Fibroblast of the aortic adventitia (primary cell): ENCODE measurements at regions not wholly inside any gene's neighbourhood (a gene's known extent, or its start where the extent isn't known, plus 50 kb on each side); places are given as distances from the start of the nearest gene placed in this dataset.

ENCODE experiments used
- DNase-seq: peaks from one replicate; pipeline ENCODE4 v3.0.0-alpha.2; 2010; ENCODE audit warnings: low read depth
- H3K4me3 ChIP-seq: 2 replicates; pipeline ENCODE4 v1.5.1; 2011; ENCODE audit warnings: low read depth, mild to moderate bottlenecking, control low read depth, low read length, moderate library complexity
- TF ChIP-seq, protein P1 (sequence below): IDR thresholded peaks from 2 replicates; pipeline ENCODE4 v1.5.1; 2011; ENCODE audit warnings: mild to moderate bottlenecking, low read length, control low read depth, inconsistent platforms; ENCODE audit not compliant: insufficient read depth

- TF ChIP-seq, protein P1, sequence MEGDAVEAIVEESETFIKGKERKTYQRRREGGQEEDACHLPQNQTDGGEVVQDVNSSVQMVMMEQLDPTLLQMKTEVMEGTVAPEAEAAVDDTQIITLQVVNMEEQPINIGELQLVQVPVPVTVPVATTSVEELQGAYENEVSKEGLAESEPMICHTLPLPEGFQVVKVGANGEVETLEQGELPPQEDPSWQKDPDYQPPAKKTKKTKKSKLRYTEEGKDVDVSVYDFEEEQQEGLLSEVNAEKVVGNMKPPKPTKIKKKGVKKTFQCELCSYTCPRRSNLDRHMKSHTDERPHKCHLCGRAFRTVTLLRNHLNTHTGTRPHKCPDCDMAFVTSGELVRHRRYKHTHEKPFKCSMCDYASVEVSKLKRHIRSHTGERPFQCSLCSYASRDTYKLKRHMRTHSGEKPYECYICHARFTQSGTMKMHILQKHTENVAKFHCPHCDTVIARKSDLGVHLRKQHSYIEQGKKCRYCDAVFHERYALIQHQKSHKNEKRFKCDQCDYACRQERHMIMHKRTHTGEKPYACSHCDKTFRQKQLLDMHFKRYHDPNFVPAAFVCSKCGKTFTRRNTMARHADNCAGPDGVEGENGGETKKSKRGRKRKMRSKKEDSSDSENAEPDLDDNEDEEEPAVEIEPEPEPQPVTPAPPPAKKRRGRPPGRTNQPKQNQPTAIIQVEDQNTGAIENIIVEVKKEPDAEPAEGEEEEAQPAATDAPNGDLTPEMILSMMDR, result no peak
Observed at GRCh38 chr12:84643993-84644392, 268.6 kb downstream of the SLC6A15 start.

GRCh38 chr12:84641940-84642545 lies 270.6 kb downstream of the SLC6A15 start:
- no peak overlapping the region for H3K4me3 ChIP-seq
- peak; percentile 33 for DNase-seq
- TF ChIP-seq, protein P1, result no peak

More at GRCh38 chr12:84643993-84644392, 268.6 kb downstream of the SLC6A15 start:
- H3K4me3 ChIP-seq, result no peak overlapping the region
- DNase-seq, result no peak

DNA sequence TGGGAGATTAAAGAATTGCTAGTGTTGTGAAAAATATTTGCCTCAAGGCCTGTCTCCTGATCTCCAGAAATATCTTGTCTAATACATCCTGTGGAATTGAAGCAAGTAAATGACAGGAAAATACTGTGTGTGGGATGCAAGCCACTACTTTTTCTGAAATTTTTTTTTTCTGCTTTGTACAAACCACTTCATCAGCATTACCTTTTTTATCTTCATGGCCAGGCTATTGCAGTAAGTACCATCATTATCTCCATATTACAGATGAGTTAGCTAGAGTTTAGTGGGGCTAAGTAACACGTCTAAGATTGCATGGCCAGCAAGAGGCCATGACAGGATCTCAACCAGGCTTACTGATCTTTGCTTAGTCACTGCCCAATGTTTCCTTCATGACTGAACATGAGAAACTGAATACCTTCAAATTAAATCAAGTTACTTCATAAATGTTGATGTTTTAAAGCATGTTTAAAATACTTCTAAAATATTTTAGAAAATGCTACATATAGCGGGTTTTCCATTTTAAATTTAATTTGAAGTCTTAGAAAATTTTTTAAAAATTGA lies 273.7 kb downstream of the SLC6A15 start:
- TF ChIP-seq, protein P1, result no peak
- no peak for DNase-seq
- no peak overlapping the region for H3K4me3 ChIP-seq

DNA sequence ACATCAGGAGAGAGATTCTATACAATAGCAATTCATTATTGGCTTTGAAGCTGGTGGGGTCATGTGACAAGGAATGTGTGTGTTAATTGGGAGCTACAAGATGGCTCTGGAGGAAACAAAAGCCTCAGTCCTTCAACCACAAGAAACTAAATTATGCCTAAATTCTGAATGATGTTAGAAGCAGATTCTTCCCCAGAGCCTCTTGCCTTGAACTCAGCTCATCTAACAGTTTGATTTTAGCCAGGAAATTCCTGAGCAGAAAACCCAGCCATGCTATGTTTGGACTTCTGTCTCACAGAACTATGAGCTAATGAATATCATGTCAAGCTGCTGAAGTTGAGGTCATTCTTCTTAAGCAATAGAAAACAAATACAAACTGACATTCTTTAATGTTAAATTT lies 274.7 kb downstream of the SLC6A15 start:
- peak; percentile 42 for DNase-seq
- H3K4me3 ChIP-seq, result no peak overlapping the region
- TF ChIP-seq, protein P1, result no peak

DNA sequence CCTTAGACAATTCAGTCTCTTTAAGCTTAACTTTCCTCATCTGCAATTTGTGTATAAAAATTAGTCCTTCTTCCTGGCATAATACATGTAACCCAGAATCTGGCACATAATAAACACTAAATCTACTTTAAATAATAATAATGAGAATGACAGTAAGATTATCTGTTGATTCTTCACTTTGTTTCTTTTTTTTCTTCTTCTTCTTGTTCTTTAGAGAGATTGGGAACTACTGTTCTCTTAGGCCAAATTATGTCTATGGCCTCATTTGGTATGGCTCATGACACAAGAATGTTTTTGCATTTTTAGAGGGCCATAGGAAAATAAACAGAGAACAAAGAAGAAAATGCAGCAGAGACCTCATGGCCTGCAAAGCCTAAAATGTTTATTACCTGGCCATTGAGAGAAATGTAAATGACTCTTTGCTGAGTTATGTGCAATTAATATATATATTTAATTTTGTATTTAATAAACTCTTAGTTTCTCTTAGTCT lies 275.8 kb downstream of the SLC6A15 start:
- H3K4me3 ChIP-seq, result no peak overlapping the region
- peak; percentile 30 for DNase-seq
- TF ChIP-seq, protein P1, result no peak

DNA sequence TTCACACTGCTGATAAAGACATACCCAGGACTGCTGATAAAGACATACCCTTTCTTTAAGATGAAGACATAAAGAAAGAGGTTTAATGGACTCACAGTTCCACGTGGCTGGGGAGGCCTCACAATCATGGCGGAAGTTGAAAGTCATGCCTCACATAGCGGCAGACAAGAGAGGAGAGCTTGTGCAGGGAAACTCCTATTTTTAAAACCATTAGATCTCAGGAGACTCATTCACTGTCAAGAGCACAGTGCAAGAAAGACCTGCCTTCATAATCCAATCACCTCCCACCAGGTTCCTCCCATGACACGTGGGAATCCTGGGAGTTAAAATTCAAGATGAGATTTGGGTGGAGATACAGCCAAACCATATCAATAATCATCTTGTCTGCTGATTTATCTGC lies 278.1 kb downstream of the SLC6A15 start:
- TF ChIP-seq, protein P1, result no peak
- no peak overlapping the region for H3K4me3 ChIP-seq
- no peak for DNase-seq
